CD4-positive, alpha-beta T cell treated with Interleukin-17A for 1 hour (primary cell): ENCODE measurements at regions not wholly inside any gene's neighbourhood (a gene's known extent, or its start where the extent isn't known, plus 50 kb on each side); places are given as distances from the start of the nearest gene placed in this dataset.

Experiments used
- DNase-seq: peaks from one replicate; pipeline ENCODE4 v3.0.0-alpha.2; 2020

DNA sequence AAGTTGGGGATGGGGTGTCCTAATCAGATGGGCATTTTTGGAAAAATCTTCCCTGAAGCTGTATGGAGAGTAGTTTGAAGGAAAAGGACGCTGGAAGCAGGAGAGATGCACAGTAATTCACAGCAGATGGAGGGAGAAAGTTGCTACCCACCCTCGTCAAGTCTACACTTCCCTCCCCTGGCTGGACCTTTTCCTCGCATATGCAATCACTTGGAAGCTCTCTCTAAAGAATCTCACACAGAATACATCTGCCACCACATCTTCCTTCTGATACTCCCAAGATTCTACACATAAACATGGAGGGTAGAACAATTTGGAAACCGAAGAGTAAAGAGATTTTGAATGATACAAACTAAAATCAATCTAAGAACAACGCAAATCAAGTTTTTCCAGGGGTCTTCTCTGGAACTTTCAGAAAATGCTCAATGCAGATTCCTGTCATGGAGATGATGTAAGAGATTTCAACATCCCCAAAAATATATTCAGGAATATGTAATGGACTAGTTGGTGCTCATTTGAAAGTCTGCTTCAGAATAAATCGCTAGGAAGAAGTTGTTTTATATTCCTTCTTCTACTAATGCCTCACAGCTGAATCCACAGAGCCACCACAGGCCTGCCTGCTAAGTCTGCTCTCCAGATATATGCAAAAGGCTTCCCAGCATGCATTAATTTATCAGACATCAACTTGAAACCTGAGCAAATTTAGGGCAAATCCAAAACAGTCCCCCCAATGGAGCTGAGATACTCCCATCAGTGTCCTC is 291.5 kb downstream of the LRATD1 start:
- no peak for DNase-seq

DNA sequence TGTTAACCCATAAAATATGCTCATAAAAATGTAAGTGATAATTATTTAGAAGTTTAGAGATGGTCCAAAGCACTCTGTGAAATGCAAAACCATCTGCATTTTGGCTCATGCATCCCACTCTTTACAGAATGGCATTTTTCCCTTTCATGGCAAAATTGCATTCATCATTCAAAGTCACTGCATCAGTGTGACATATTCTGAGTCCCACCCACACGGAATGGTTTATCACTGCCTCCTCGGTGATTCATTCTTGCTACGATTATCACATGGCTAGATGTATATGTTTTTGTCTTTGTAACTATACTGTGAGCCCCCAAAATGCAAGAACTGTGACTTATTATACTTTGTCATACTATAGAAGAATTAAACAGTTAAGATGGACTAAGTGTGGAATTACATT is 293.0 kb downstream of the LRATD1 start:
- no peak for DNase-seq

DNA sequence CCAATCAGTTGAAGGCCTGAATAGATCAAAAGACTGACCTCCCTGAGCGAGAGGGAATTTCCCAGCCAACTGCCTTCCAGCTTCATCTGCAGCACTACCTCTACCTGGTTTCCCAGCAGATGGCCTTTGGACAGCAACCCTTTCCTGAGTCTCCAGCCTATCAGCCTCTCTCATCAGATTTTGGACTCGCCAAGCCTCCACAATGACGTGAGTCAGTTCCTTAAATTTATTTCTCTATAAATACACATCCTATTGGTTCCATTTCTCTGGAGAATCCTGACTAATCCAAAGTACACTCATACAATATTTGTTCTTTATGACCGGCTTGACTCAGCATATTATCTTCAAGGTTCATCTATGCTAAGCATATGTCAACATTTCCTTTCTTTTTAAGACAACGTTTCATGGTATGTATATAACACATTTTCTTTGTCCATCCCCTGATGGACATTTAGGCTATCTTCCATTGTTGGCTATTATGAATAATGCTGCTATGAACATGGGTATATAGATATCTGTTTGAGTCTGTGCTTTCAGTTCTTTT is 294.6 kb downstream of the LRATD1 start:
- no peak for DNase-seq

DNA sequence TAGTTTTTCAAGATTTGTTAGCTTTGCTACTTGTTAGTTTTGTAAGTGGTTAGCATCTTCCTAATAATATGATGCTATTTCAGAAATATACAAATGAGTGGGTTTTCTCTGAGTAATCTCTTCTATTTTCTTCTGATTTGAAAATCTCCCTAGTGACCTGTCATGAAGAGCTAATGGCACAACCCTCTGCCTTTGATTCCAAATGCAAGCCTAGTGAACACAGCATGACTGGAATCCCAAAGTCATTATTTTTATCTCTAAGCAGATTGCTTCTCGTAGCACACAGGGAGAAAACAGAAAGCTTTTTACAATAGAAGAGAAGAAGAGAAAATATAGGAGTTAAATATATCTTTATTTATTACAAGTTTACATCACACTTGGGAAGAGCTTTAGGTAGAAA is 295.5 kb downstream of the LRATD1 start:
- no peak for DNase-seq

DNA sequence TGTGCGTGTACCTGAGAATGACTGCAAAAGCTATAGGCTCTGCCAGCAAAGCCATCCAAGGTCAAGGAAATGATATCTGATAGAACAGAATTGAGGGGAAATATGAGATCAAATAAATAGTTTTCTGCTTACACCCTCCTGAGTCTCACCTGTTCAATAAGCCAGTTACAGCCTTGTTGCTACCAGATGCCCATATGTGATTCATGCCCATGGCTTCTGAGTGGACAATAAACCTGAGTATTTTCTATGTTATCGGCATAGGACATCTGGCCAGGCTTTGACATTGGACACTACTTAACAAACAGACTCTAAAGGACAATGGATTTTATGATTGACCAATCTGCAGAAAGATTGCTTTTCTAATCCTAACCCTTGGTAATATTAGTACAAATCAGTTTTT is 297.9 kb downstream of the LRATD1 start:
- DNase-seq: no peak

DNA sequence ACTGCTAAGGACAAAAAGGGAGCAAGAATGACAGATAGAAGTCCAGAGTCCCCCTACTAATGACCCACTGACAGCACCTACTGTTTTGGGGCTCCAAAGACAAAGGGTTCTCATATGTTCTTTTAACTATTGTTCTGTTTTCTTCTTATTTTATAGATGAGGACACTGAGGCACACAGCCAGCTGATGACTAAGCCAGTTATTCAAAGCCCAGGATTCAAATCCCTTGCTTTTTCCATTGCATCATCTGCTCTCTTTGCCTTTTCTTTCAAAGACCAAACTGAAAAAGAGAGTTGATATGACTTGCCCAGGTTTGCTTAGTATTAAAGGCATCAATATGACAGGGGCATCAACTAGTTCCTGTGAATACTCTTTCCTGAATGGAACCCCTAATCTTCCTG is 299.8 kb downstream of the LRATD1 start:
- DNase-seq: no peak

DNA sequence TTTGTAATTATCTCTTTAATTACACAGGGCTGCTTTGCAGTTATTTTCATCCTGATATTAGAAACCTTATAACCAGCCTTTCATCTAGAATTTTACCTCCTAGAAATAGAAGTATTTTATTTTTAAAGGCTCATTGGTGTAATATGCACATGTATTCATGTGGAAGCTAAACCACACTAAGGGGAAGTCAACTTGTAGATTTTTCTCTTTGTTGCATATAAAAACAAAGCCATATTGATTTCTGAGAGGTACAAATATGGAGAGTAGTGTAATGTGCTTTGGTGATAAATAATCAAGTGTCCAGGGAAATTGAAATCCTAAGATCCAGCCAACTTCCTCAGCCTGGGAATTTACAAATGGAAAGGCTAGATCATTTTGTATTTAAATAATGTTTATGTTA is 301.2 kb downstream of the LRATD1 start:
- no peak for DNase-seq

DNA sequence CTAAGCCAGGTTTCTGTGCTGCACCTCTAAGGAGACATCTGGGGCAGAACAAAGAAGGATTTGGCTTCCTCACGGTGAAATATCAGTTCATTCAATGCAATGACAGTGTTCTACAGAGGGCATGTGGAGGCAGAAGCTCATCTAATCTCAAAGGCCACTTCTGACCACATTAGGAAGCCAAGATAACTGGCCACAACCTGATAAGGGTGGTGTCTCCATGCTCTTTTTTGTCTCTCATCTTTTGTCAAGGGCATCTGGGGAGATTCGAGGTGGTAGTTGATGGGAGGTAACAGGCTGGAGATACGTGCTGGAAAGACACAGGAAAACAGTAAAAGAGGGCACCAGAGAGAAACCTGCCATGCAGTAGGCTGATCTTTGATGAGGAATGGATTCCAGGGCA is 303.9 kb downstream of the LRATD1 start:
- DNase-seq: no peak

DNA sequence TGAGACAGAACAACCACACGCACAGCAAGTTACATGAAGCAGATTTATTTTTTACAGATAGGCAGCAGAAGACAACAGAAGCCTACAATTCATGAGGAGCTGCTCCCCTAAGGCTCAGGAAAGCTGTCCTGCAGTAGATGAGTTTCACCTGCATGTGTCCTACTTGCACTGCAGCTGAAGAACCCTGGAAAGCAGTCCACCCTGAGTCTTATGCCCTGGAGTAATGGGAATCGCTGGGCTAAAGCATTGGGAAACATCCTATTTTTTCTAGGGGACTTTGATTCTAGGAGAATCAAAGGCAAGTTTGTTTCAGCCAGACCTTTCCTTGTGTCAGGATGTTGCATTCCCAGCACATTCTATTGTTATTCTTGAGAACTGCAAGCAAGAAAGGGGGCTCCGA is 304.8 kb downstream of the LRATD1 start:
- no peak for DNase-seq

DNA sequence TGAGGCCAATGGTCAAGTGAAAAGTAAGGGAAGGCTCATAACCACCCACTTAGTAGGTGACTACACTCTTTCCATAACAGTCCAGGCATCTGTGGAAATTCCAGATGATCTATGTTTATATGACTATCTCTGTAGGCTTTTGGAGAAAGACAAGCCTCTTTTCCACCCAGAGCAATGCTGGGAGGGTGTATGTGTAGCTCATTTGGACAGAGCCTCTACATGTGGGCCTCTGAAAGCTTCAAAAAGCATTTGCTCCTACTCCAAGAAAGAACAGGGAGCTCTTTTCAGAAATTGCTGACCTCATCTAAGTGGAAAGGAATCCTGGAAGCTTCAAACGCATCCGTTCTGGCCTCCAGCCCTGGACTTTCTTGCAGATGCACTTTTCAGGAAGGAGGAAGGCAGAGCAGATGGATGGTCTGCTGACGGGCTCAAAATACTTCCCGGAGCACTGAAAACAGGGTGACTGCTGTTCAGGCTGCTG is 308.7 kb downstream of the LRATD1 start:
- no peak for DNase-seq

DNA sequence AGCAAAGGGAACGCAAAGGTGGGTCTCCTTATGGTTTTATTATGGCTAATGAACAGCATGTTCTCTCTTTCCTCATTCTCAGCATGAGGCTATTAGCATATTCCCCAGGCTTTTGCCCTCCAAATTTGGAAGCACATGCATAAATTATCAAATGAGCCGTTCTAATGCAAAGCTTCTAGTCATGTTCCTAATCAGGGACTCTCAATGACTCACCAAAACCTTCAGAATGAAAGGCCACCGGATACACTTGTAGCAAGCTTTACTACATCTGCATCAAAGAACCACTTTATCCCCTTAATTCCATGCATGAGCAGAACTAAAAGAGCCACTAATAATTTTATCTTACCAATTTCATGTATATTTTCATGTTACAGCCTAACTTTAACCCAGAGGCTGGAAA is 310.5 kb downstream of the LRATD1 start:
- no peak for DNase-seq

DNA sequence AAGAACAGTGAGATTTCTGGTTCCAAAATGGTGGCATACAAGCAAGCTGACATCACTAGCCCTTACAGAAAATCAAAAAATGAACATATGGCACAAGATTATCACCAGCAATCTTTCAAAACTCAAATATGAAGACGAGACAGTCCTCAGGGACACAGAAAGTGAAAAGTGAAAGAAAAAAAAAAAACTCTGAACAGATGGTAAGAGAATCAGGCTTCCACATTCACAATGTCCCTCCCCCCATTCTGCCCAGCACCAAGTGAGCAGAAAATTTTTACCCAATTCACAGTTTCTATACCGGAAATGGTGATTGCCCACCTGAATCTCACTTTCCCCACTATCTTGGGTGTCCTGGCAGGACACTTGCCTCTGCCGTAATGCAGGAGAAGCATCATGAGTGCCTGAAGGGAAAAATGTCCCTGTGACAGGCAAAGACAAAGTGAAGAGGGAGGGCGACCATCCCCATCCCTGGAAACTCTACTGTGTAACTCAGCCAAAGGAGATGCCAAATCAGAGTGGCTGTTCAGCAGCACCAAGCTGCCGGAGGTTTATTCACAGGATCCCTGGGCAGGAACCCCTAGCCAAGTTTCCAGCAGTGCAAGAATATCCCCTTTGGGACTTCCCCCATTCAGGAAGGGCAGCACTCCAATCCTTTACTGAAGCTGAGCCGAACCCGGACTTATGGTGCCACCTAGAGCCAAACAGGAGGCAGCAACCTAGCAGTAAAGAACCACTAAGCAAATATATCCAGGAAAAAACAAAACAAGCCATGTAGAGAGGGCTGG is 312.2 kb downstream of the LRATD1 start:
- DNase-seq: no peak

DNA sequence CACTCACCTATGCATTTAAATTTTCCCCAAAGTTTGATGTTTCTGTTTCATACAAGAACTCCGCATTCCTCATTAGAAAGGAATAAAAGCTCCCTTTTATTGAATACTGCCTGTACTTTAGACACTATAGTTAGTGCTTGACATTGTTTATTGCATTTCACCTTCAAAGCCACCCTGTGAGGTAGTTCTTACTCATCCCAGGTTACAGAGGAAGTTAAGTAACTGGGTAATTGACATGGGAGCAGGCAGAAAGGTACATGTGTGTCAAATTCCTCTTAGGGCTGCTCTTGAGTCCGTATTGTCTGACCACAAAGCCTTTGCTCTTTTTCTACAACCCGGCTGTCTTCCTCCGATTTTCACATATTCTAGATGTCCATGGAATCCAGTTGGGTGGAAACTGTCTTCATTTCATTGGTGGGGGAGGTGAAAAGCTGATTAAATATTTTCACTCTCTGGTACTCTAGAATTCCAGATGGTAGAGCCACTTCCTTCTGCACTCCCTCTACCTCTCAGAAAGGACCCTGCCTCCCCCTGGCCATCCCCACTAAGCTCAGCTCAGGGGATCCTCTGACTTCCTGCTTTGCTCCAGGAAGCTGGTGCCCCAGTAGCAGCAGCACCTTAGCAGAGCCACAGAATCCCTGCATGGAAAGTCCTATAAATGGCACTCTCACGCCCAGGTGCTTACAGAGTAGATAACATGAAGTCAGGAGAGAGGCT is 319.2 kb downstream of the LRATD1 start:
- no peak for DNase-seq

DNA sequence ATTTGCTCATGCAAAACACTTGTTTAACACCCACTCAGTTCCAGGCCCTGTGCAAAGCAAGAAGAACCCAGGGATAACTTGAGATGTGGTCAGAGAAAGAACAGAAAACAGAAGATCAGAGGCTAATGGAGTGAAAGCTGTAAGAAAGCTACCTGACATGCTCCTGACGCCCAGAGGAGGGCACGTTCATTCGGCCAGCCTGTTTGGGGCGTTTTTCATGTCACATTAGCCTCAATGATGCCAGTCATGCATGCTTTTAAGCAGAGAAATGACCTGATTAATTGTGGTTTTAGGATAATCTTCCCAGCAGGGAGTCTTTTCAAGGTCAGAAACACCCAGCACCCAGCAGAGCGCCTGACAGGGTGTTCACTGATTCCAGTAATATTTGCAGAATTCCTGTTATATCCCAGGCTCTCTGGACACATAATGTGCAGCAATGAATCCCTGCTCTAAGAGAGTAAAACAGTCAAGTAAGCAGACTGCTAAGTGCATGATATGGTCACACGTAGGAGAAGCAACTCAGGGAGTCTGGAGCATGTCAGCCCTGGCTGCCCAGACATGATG is 320.0 kb downstream of the LRATD1 start:
- DNase-seq: no peak

DNA sequence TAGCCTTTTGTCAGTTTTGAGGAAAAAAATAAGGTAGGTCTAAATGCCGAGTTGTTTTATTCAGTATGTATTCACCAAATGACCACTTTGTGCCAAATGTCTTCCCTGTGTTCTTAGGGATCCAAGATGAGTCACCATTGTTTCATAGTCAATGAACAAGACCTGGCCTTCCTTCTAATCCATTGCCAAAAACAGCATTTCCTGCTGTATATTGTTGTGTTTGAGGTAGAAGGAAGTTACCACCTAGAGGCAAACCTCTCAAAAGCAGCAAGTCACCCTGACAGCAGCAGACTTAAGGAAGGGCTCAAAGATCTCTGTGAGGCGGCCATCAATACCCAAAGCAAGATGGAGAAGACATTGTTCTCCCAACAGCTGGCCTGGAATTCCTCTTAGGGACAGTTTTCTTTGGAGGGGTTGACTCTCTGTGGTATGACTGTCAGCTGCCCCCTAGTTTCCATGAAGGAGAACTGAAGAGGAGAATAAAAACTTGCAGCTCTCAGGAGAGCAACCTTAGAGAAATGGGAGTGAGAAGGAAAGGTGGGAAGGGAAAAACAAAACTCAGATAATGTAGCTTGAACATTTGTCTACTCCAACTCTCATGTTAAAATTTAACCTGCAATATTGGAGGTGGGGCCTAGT is 328.3 kb downstream of the LRATD1 start:
- DNase-seq: no peak

DNA sequence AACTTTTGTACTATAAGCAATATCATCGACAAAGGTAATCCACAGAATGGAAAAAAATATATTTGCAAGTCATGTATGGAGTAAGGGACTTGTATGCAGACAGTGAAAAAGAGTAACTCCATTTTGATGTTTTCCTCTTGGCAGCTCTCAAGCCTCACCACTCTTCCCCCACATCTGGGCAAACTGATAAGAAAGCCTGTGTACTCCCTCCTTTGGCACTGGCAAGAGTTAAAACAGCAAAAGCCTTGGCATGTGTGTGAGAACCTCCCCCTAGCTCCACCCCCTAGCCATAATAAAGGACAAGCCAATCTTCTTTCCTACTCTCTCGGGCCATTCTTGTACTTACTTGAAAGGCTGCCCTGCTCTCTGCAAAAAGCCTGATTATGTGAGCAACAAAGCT is 335.2 kb downstream of the LRATD1 start:
- DNase-seq: no peak

DNA sequence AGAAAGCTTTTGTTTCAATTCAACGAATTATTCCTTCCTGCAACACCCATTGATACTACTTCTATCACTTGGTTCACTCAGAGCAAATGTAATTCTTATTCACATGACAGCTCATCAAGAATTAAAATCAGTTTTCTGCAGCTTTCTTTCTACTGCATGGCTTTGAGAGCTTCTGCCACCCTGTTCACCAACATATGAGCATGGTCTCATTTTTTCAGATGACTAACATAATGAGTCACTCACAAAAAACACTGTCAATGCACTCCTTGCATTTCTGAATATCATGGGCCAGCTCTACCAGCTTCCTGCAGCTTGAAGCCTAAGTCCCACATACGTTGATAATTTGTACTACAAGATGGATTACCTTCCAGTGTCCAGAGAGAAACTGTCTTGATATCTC is 342.9 kb downstream of the LRATD1 start:
- DNase-seq: no peak

DNA sequence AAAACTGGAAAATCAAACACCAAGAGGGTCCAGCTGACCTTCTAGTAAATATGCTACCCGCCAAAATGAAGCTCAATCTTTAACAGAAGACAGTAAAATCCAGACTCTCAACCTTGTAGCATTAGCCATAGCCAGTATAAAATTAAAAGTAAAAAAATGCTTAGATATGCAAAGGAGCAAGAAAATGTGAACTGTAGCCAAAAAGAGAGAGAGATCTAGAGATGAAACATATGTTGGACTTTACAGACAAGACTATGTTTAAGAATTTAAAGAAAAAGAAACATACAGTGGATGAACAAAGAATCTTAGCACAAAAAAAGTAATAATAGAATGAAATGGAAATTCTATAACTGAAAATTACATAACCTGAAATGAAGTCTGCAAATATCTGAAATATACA is 344.5 kb downstream of the LRATD1 start:
- no peak for DNase-seq

DNA sequence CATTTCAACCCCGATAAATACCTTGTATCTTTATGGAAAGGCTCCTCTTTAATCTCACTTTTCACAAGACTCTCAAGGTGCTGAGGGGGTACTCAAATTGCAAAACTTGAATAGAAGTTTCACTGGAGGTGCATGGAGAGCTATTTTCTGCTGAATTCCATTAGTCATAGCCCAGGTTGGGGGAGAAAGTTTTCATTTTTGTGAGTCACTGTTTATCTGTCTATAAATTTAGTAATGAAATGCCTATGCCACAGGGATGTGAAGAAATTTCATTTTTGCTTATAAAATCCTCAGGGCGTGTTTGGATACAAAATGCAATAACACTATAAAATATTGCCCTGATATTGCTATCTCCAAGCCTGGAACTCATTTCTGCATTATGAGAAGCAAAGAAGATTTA is 346.3 kb downstream of the LRATD1 start:
- DNase-seq: no peak

DNA sequence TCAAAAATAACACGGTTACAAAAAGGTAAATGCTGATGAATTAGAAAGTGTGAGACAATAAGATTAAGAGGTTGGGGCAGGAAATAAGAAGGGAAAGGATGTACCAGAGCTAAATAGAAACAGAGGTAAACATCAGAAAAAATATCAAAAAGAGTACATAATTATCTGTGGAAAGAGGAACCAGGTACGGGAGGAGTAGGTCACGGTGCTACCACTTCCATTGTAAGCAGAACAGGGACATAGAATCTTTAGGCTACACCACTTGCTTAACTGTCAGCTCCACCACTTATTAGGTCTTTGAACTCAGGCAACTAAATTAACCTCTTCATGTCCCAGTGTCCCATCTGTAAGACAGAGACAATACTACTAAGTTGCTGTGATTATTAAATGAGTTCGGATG is 350.3 kb downstream of the LRATD1 start:
- DNase-seq: no peak

DNA sequence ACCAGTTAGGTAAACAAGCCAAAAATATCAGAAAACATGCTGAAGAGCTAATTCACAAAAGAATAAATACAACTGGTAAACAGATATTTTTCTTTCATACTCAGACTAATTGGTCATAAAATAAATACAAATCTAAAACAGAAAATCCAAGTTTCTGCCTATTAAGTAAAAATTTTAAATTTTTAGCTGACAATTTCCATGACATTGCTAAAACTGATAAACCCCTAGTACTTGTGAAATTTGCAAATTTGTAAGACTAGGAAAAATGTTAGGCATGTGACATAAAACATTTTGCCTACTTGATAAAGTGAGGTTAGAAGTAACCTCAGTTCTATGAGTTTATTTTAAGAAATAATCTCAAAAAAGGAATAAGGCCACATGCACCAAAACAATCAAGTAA is 356.1 kb downstream of the LRATD1 start:
- DNase-seq: no peak

DNA sequence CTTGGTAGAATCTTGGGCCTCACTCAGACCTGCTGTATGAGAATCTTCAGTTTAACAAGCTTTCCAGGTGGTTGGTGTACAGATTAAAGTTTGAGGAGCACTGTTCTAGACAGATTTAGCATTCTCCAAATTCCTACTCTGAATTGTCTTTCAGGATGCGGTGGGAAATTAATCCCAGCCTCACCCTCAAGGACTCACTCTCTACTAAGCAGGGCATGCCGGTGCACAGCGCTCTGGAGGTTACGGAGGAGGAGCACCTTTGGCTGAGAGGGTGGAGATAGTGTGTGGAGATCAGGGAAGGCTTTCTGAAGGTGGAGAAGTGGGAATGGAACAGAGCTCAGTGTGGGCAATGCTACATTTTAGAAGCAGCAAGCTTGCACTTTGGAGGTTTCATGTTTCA is 359.2 kb downstream of the LRATD1 start:
- no peak for DNase-seq

DNA sequence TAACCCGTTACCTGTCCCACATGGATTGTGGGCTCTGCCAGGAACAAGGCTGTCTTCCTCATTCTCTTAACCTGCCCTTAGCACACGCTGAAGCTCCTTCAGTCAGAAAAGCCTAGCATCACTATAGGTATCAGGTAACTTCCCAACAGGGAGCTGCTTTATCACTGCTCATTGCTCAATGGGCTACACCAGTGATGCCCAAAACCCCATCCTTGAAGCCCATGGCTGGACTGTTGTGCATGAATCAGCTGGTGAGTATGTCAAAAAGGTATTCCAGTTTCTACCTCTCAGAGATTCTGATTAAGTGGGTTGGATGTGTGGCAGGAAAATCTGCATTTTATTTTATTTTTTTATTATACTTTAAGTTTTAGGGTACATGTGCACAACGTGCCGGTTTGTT is 362.2 kb downstream of the LRATD1 start:
- no peak for DNase-seq
